Tibial nerve (tissue), 4 donors: ENCODE measurements at regions not wholly inside any gene's neighbourhood (a gene's known extent, or its start where the extent isn't known, plus 50 kb on each side); places are given as distances from the start of the nearest gene placed in this dataset.

Experiments used
- CTCF ChIP-seq, 5 experiments: fragments of 200-600 bp in 3 of 5; fragments of 450-650 bp in 2 of 5; sonication (generic) in 3 of 5; IDR thresholded peaks; one replicate each; pipeline ENCODE4 v1.5.1; 2016 to 2019; ENCODE audit warnings: antibody characterized with exemption in 5 of 5, mild to moderate bottlenecking in 3 of 5, moderate library complexity in 2 of 5
- EP300 ChIP-seq, 2 donors: sonication (generic); formaldehyde crosslinking; IDR thresholded peaks; one replicate each; pipeline ENCODE4 v1.6.1; 2017; ENCODE audit warnings: antibody characterized with exemption in 2 of 2, mild to moderate bottlenecking in 1 of 2
- POLR2A ChIP-seq, 2 donors: fragments of 450-650 bp; IDR thresholded peaks; one replicate each; pipeline ENCODE4 v1.6.1; 2017; ENCODE audit warnings: antibody characterized with exemption in 2 of 2, mild to moderate bottlenecking in 2 of 2, moderate library complexity in 2 of 2

GRCh38 chr4:16413814-16414555 lies 187.7 kb upstream of the TAPT1 start:
- TF ChIP-seq EP300 (IDR thresholded peaks at IDR 0.05) (no peak), CTCF (IDR thresholded peaks at IDR 0.05) (no peak), POLR2A (IDR thresholded peaks at IDR 0.05) (no peak)
